Stimulated activated CD4-positive, alpha-beta T cell treated with anti-CD3 and anti-CD28 coated beads, Interleukin-12 subunit alpha, Interleukin-12 subunit beta, amount 100 ng/mL, for 48 hours (primary cell): ENCODE measurements at regions not wholly inside any gene's neighbourhood (a gene's known extent, or its start where the extent isn't known, plus 50 kb on each side); places are given as distances from the start of the nearest gene placed in this dataset.

Source experiments
- DNase-seq, 3 donors: peaks; one replicate each; pipeline ENCODE4 v3.0.0-alpha.2; 2020; ENCODE audit warnings: low read depth in 2 of 3, low spot score in 1 of 3

DNA sequence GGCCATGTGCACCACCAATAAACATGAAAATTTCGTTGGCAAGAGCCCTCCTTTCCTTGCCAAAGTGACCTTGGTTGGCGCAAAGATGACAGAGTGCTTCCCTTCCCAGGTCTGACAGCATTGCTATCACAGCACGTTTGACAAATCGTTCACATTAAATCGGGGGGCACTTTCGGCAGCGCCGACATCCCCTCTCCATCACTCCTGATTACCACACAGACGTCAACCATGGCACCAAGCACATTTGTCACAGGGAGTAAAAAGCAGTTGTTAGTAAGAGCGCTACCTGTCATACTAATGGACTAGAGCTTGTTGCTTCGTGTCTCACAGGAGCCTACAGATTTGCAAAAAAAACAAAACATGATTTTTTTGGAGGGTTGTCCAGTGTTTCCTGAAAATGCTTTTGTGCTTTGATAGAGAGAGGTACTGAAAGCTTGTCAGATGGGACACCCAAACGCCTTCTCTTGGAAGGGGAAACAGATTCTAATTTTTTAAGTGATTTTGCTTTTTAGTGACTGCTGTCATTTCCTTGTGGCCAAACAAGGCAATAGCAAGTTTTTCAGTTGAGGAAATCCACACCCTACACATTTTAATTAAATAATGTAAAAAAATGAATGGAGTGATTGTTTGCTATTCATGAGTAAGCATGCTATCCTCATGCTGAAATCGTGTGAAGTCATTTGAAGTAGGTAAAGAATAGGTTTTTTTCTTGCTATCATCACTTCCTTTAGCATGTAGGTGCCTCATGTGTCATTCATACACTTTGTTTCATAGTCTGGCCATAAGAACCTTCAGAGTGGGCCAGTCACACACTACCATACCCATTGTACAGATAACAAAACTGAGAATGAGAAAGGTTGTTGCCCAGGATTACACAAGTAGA, 682.8 kb upstream of the WWC1 start:
- DNase-seq, result no peak

GRCh38 chr5:167614294-167615021, 677.0 kb upstream of the WWC1 start:
- no peak for DNase-seq

DNA sequence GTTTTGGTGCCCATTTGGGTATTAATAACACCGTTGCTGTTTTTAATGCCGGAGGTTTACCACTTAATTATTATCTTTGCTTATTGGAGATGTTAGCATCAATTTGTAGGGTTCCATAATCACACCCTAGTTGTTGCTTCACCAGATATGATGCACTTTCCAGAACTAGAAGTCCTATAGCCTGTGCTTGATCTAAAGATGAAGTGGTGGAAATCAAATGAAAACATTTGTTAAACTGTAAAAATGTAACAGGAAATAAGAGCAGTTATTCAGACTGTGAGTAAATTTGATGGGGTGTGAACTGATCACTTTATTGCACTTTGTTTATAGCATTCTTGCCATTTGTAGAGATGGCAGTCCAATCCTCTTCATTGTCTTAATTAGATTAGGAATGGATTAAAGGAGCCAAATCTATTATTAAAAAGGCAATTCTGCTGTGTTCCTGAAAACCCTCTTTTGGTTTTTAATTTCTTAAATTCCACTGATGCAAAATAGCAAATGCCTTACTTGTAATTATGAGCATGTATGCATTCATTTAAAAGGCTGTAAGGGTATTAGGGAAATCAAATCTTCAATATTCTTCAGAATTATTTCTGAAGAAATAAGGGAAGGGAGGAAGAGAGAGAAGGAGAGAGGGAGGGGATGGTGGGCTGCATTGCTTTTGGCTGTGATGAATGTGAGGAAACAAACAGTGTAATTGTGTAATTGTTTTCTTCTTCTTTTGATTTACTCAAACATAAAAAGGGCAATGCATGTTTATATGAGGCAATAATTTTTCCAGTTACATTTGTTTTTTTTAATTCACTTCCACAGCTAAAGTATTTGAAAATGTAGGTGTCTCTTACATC, 675.2 kb upstream of the WWC1 start:
- DNase-seq, result no peak

DNA sequence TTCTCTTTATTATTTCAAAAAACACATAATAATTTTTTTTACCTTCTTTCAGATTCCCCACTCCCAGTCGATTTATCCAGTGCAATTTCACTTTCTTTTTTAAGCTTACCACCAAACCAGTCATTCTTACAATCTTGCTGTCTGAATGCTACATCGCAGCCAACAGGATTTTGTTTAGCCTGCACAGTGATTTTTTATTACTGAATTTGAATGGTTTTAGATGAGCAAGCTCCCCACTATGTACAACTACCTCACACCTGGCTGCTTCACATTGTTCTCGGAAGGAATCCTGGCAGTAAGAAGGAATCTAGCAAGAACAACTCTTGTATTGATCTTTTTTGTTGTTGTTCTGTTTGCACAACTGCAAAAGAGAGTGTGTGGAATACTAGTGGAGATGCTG, 668.1 kb upstream of the WWC1 start:
- no peak for DNase-seq

DNA sequence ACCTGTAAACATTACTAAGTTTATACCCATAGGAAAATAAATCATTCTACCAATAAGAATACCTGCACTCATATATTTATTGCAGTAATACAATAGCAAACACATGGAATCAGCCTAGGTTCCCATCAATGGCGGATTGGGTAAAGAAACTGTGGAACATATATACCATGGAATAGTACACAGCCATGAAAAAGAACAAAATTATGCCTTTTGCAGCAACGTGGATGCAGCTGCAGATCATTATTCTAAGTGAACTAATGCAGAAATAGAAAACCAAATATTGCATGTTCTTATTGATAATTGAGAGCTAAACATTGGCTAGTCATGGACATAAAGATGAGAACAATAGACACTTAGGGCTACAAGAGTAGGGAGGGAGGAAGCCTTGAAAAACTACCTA, 667.4 kb upstream of the WWC1 start:
- no peak for DNase-seq

- DNase-seq, result no peak
Observed at GRCh38 chr5:167626341-167627123, 664.9 kb upstream of the WWC1 start.

- no peak for DNase-seq
Observed at GRCh38 chr5:167629634-167630033, 661.8 kb upstream of the WWC1 start.

- DNase-seq, result no peak
Observed at GRCh38 chr5:167631191-167631590, 660.3 kb upstream of the WWC1 start.

- no peak for DNase-seq
Observed at GRCh38 chr5:167633114-167633513, 658.3 kb upstream of the WWC1 start.

DNA sequence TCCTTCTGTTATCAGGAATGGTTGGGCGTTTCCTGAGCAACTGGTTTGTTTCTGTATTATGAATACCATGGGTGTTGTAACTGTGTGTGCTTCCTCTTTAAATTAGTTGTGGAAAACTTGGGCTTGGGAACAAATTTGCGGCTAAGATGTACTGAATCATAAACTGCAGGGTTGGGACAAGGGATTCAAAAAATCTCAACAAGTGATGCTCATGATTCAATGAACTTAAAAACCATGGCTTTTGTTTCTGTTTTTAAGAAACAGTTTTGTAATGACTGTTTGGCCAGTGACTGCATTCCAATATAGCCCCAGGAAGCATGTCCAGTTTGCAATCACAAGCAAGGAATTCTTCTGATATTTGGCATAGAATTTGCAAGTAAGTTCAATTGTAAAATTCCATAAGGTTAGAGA, 657.5 kb upstream of the WWC1 start:
- no peak for DNase-seq

DNA sequence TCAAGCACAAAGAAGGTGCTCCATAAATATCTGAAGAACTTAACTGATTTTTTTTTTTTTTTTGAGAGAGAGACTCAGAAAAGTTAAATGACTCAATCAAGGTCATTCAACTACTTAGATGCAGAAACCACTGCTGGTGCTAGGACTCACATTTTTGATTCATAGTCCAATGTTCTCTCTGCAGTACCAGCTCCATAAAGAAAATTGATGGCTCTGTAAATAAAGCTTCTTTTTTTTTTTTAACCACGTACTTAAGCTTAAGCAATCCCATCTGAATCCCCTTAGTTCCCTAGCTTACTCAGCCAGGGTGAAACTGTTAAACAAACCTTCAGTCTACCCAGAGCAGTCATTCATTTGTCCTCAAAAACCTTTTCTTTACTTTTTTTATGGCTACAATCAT, 657.0 kb upstream of the WWC1 start:
- DNase-seq, result no peak

DNA sequence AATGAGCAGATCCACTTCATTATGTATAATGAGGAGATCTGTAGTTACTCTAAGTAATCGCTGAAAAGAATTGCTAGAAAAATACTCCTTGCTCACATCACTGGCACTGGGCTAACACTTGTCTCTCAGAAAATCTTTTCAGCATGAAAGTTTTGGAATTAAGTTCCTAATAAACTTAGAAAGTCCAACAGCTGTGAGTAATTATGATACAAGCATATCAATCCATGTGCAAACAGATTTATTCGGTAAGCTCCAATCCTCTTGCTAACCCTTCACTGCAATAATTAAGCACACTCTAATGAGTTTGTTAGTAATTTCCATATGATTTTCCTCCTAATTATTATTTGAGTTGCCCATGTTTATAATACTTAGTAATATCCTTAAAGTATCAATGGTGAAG, 652.6 kb upstream of the WWC1 start:
- no peak for DNase-seq

GRCh38 chr5:167639273-167639672, 652.2 kb upstream of the WWC1 start:
- no peak for DNase-seq

DNA sequence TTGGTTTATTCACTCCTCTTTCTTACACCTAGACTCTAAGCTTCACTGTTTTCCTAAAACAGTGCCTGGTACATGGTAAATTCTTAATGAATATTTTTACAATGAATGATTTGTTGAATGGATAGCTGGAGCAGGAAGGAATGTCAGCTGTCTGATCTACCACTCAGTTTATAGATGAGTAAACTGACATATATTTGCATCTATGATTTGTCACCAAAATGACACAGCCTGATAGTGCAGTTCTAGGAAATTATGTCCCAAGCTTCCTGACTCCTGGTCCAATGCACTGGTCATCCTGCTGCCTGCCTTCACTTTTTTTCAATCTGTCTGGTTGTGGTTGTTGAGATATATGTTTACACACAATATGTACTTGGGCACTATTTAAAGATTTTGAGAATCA, 651.7 kb upstream of the WWC1 start:
- no peak for DNase-seq

DNA sequence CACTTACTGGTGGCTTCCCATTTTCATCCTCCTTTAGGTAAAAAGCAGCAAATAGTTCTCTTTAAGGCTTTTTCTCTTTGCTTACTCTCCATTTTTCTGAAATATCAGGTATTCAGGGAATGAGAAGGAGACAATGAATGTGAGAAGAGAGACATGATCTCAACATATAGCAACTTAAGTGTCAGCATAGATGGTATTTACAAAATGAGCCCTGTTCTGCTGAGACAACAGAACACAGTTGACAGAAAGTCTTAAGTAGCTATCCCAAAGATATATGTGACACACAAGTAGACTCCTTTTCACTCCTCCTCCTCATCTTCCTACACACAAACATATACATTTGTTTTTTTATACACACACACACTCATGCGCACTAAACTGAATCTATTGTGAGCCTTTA, 649.3 kb upstream of the WWC1 start:
- no peak for DNase-seq

DNA sequence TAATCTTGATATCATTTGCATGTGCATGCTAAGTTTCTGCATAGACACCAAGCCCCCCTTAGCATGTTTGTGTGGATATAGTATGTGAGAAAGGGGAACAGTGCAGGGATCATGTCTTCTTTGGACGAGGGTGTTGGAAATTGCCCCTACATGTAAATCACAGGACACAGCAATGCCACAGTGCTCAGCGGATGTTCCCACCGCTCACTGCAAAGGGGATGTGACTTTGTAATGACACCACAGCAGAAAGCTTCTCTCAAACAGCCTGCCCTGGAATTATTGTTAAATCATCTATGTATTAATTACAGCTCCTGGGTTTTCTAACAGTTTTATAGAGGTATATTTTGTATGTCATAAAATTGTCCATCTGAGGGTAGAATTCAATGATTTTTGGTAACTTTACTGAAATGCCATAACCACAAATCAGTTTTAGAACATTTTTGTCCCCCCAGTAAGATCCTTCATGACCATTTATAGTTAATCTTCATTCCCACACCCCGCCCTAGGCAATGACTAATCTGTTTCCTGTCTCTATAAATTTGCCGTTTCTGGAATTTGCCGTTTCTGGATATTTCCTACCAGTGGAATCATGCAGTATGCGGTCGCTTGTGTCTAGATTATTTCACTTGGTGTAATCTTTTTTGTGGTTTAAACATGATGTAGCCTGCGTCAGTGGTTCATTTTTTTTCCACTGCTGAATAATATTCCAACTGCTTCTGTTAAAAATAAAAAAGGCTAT, 648.5 kb upstream of the WWC1 start:
- DNase-seq, result no peak

DNA sequence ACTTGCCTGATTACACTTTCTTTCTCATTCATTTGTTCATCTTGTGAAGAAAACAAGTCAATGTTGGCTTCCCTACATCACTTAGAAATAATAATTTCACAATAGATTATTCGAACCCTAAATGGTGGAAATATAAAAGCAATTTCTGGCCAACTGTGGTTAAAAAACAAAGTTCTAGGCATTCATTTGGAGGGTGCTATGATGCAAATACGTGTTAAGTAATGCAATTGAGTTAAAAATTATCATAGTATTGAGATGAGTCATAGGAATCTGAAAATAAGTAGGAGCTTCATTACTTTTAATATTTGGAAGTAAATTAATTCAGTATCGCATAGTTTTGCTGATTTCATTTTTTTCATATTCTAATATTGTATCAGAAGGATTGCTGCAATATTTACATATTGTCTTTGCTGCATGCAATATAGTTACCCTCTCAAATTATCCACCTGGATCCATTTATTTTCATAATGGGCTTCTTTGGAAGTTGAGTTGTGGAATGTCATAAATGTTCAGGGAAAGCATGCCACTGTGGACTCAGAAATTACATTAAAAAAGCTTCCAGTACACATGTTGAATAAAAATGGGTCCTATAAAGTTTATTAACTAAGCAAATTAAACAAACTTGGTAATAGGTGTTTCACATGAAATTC, 647.7 kb upstream of the WWC1 start:
- DNase-seq, result no peak

- no peak for DNase-seq
Observed at GRCh38 chr5:167644619-167645018, 646.8 kb upstream of the WWC1 start.

GRCh38 chr5:167649471-167649870, 642.0 kb upstream of the WWC1 start:
- no peak for DNase-seq

GRCh38 chr5:167652690-167653089, 638.8 kb upstream of the WWC1 start:
- no peak for DNase-seq
